Skin of body (tissue), 1 donor: ENCODE measurements at regions not wholly inside any gene's neighbourhood (a gene's known extent, or its start where the extent isn't known, plus 50 kb on each side); places are given as distances from the start of the nearest gene placed in this dataset.
A peak's percentile ranks its signal among the peaks of the same experiment; 100 is the strongest.

ENCODE experiments used
- DNase-seq: peaks from one replicate; lab custom pipeline; 2025; lab: John Stamatoyannopoulos, UW

GRCh38 chr3:22106213-22106896 is 355.3 kb upstream of the ZNF385D start:
- no peak for DNase-seq

DNA sequence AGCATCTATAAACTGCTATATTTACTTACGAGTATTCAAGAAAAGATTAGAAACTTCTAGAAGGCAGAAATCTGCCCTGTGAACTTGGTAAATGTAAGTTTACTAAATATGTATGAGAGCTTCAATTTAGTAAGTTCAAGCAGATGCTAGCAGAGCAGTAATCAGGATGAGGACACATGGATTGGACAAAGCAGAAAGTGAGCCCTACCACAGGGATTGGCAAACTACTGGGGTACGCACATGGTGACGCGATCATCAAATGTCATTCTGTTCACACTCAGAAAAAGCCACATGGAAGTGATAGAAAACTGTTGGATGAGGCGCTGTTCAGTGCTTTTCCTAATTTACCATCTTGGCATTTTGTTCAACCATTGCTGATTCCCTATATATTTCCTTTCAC is 360.2 kb upstream of the ZNF385D start:
- DNase-seq = peak; percentile 50

GRCh38 chr3:22113453-22113852 is 362.4 kb upstream of the ZNF385D start:
- no peak for DNase-seq

DNA sequence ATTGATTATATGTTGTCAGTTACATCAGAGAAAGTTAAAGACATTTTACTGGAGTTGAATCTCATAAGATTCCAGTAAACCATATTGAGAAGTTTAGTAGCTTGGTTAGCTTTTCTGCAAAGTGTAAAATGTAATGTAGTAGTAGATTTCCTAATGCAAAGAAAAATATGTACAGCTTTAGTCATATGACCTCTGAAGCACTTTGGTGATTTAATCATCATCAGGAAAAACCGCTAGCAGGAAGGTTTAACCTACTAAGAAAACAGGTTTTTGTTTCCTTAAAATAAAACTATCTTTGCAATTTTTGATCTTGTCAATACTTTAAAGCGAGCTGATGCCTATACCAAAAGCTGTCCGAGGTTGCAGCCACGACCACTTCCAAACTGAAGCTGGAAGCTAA is 364.6 kb upstream of the ZNF385D start:
- no peak for DNase-seq

DNA sequence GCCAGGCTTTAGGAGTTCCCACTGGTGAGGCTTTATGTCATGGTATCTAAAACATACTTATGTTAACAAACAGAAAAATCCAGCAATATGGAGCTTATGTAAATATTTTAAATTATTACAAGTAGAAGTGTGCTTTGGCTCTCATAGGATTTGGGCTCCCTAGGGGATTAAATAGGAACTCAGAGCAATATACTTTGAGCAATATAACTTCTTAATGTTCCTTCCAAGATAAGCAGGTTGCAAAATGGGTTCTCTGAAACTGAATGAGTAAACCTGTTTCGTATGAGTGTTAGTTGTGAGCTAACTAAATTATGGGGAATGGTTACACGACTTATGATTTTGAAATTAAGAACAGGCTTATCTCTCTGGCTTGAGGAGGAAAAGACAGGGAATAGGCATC is 366.1 kb upstream of the ZNF385D start:
- no peak for DNase-seq

GRCh38 chr3:22117751-22118346 is 366.8 kb upstream of the ZNF385D start:
- DNase-seq = peak; percentile 78

DNA sequence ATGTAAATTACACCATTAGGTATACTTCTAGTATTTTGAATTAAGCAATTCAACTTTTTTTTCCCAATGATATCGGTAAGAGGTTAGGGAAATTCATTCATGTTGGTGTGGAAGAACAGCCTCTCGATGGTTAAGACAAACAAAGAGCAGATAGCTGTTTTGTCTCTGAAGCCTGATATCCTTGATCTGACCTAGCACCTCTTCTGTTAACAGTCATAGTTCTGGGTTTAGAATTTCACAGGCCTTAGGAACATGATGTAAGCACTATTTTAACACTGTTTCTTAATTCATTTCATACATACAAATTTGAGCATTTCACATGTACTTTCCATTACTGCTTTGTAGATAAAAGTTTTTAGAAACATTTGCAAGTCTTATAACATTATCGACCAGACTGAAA is 367.5 kb upstream of the ZNF385D start:
- DNase-seq = no peak

GRCh38 chr3:22121068-22121701 is 370.2 kb upstream of the ZNF385D start:
- DNase-seq = no peak

- DNase-seq = no peak
These were observed 371.6 kb upstream of the ZNF385D start for GRCh38 chr3:22122567-22122966.

DNA sequence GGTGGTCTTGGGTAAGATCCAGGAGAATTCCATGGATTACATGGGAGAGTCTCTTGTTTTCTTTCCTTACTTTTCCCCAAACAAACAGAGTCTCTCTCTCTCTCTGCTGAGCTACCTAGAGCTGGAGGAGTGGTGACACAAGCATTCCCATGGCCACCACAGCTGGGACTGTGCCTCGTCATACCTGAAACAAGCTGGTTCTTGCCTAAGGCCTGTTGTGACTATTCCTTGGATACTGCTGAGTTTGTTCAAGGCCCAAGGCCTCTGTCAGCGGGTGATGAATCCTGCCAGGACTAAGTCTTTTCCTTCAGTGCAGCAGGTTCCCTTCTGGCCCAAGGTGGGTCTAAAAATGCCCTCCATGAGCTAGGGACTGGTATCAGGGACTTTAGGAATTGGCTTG is 378.1 kb upstream of the ZNF385D start:
- no peak for DNase-seq

DNA sequence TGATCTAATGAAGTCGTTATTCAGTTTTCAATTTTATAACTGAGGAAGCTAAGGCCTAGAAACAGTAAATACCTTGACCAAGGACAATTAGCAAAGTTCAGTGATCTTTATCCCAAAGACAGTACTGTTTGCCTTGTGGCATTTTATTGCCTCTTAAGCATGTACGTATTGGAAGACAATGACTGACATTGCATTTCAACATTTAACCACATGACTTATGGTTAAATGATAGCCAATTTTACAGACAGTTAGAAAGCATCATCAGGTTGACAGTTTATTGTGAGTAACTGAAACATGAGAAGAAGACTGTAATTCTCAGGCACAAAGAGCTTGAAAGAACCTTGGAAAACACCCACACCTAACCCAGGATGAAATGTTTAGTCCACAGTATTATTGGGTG is 390.8 kb upstream of the ZNF385D start:
- DNase-seq = no peak

GRCh38 chr3:22147161-22147560 is 396.2 kb upstream of the ZNF385D start:
- DNase-seq = no peak

- DNase-seq = no peak
These were observed 405.9 kb upstream of the ZNF385D start for GRCh38 chr3:22156868-22157267.

GRCh38 chr3:22157848-22158247 is 406.8 kb upstream of the ZNF385D start:
- DNase-seq = no peak

- DNase-seq = no peak
These were observed 408.1 kb upstream of the ZNF385D start for GRCh38 chr3:22159004-22159695.

GRCh38 chr3:22161315-22161714 is 410.3 kb upstream of the ZNF385D start:
- DNase-seq = no peak

- no peak for DNase-seq
These were observed 419.4 kb upstream of the ZNF385D start for GRCh38 chr3:22170370-22170769.

- no peak for DNase-seq
These were observed 422.0 kb upstream of the ZNF385D start for GRCh38 chr3:22172964-22173363.

DNA sequence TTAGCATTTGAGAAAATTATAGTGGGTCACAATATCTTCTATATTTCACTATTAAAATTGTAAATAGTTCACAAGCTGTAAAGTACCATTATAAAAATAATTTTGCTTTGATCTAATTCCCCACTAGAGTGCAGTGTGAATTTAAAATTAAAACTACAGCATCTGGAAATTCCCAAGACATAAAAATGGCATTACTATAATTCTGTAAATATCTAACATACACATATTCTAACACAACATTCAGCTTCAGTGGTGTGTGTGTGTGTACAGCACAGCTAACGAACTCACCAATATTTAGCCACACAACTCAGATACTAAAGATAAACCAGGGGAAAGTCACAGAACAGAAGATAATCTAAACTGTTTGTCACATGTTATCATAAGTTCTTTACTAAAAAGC is 424.9 kb upstream of the ZNF385D start:
- DNase-seq = peak; percentile 27

DNA sequence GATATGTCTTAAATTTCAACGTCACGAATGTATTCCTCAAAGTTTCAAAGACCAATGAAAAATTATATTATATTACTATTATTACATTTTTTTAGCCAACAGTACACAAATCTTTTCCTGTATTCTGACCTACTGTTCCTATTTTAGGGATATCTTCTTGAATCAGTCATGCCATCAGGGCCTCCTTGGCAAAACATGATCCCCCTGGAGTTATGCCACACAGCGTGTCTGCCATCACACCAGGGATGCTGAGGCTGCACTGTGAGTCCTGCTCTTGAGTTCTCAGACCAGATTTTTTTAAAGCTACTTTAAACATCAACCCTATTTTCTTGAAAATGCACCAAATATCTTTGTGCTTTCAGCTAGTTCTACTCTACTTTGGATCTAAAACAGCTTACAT is 425.9 kb upstream of the ZNF385D start:
- DNase-seq = no peak

DNA sequence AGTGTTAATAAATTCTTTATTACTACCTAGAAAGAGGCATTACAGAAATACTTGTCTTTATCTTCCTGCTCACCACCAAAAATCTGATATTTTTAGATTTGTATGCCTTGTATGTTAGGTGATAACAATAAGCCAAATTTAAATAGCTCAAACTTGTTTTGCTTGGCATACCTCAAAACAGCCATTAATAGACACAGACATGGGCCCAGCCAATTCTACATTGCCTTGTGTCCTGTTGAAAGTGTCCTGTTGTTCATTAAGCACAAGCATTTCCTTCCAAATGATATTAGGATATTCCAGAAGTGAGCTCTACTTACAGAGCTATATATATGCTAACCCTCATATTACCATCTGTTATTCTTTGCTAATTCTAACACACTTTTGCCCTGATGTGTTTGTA is 438.6 kb upstream of the ZNF385D start:
- no peak for DNase-seq

- DNase-seq = no peak
These were observed 448.1 kb upstream of the ZNF385D start for GRCh38 chr3:22199095-22199494.
